Glutamatergic neuron (in vitro differentiated cells): ENCODE measurements at regions not wholly inside any gene's neighbourhood (a gene's known extent, or its start where the extent isn't known, plus 50 kb on each side); places are given as distances from the start of the nearest gene placed in this dataset.

ENCODE experiments used
- DNase-seq: peaks from one replicate; pipeline ENCODE4 v3.0.0; 2022
- H3K27ac Mint-ChIP-seq: one replicate; pipeline ENCODE4 v1.8.0; 2020; ENCODE audit warnings: mild to moderate bottlenecking, mixed read lengths, inconsistent platforms; ENCODE audit not compliant: unreplicated experiment
- H3K27me3 Mint-ChIP-seq: one replicate; pipeline ENCODE4 v1.8.0; 2020; ENCODE audit warnings: mild to moderate bottlenecking, moderate library complexity, mixed read lengths, inconsistent platforms; ENCODE audit not compliant: unreplicated experiment
- H3K36me3 Mint-ChIP-seq: one replicate; pipeline ENCODE4 v1.8.0; 2020; ENCODE audit warnings: mild to moderate bottlenecking, mixed read lengths, inconsistent platforms; ENCODE audit not compliant: unreplicated experiment
- H3K4me1 Mint-ChIP-seq: one replicate; pipeline ENCODE4 v1.8.0; 2020; ENCODE audit warnings: mild to moderate bottlenecking, low read depth, mixed read lengths, inconsistent platforms; ENCODE audit not compliant: unreplicated experiment
- H3K4me3 Mint-ChIP-seq: one replicate; pipeline ENCODE4 v1.8.0; 2020; ENCODE audit warnings: mild to moderate bottlenecking, mixed read lengths, inconsistent platforms; ENCODE audit not compliant: unreplicated experiment
- H3K9me3 Mint-ChIP-seq: one replicate; pipeline ENCODE4 v1.8.0; 2020; ENCODE audit warnings: mild to moderate bottlenecking, moderate library complexity, mixed read lengths, inconsistent platforms; ENCODE audit not compliant: unreplicated experiment
- TF ChIP-seq, protein P1 (sequence below): fragments of 200-600 bp; sonication (generic); IDR thresholded peaks from one replicate; pipeline ENCODE4 v1.5.0; 2021; ENCODE audit not compliant: partially characterized antibody, unreplicated experiment

- peaks cover 2% of the 10 kb centered on the region for H3K27me3 Mint-ChIP-seq
- TF ChIP-seq, protein P1, sequence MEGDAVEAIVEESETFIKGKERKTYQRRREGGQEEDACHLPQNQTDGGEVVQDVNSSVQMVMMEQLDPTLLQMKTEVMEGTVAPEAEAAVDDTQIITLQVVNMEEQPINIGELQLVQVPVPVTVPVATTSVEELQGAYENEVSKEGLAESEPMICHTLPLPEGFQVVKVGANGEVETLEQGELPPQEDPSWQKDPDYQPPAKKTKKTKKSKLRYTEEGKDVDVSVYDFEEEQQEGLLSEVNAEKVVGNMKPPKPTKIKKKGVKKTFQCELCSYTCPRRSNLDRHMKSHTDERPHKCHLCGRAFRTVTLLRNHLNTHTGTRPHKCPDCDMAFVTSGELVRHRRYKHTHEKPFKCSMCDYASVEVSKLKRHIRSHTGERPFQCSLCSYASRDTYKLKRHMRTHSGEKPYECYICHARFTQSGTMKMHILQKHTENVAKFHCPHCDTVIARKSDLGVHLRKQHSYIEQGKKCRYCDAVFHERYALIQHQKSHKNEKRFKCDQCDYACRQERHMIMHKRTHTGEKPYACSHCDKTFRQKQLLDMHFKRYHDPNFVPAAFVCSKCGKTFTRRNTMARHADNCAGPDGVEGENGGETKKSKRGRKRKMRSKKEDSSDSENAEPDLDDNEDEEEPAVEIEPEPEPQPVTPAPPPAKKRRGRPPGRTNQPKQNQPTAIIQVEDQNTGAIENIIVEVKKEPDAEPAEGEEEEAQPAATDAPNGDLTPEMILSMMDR, result no peak
- H3K27ac Mint-ChIP-seq, result no peak overlapping the region
- no peak overlapping the region for H3K4me3 Mint-ChIP-seq
- peaks cover 12% of the 10 kb centered on the region for H3K4me1 Mint-ChIP-seq
- no peaks in the 10 kb centered on the region for H3K36me3 Mint-ChIP-seq
- H3K9me3 Mint-ChIP-seq, result no peaks in the 10 kb centered on the region
- DNase-seq, result no peak
Observed at GRCh38 chr6:6811128-6812009, 222.8 kb downstream of the LY86 start.

- no peak for DNase-seq
- no peaks in the 10 kb centered on the region for H3K36me3 Mint-ChIP-seq
- peaks cover 3% of the 10 kb centered on the region for H3K4me1 Mint-ChIP-seq
- no peak overlapping the region for H3K4me3 Mint-ChIP-seq
- H3K27me3 Mint-ChIP-seq, result peaks cover 2% of the 10 kb centered on the region
- no peak overlapping the region for H3K27ac Mint-ChIP-seq
- TF ChIP-seq, protein P1, result no peak
- no peaks in the 10 kb centered on the region for H3K9me3 Mint-ChIP-seq
Observed at GRCh38 chr6:6812427-6812826, 223.9 kb downstream of the LY86 start.

DNA sequence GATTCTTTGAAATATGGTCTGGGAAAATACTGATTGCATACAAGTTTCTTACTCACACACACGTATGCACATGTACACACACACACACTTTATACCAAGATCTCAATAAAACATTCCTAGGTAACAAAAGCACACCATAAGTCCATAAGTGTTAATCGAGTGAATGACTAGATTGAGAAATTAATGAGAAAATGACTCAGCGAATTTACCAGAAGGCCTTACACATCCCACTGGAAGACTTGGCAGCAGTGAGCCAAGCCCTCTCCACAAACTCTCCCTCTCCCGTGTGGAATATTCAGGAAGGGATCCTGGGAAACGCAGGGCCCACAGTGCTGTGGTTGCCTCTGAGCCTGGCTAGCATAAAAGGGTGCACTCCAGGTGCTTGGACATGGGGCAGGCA lies 227.2 kb downstream of the LY86 start:
- Mint-ChIP-seq H3K27ac (no peak overlapping the region), H3K4me3 (no peak overlapping the region), H3K36me3 (no peaks in the 10 kb centered on the region), H3K9me3 (no peaks in the 10 kb centered on the region), H3K4me1 (peaks cover 3% of the 10 kb centered on the region), H3K27me3 (peaks cover 2% of the 10 kb centered on the region)
- TF ChIP-seq, protein P1, result no peak
- DNase-seq, result no peak

DNA sequence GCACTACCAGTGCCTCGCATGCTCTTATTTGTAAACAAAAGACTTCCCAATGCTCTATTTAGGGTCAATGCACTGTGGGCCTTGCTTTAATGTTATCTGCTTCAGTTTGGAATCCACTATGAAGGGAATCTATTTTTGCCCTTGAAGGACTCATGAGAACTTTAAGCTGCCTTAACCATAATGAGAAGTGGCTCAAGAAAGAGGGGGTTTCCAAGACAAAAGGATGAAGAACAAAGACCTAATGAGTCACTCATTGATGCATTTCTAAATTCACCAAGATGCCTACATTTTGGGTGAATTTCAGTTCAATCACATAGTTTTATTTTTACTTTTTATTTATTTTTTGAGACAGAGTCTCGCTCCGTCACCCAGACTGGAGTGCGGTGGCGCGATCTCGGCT lies 228.2 kb downstream of the LY86 start:
- no peaks in the 10 kb centered on the region for H3K9me3 Mint-ChIP-seq
- no peak for DNase-seq
- TF ChIP-seq, protein P1, result no peak
- peaks cover 2% of the 10 kb centered on the region for H3K27me3 Mint-ChIP-seq
- no peaks in the 10 kb centered on the region for H3K36me3 Mint-ChIP-seq
- no peaks in the 10 kb centered on the region for H3K4me1 Mint-ChIP-seq
- H3K4me3 Mint-ChIP-seq, result no peak overlapping the region
- no peak overlapping the region for H3K27ac Mint-ChIP-seq

GRCh38 chr6:6818078-6818639 lies 229.6 kb downstream of the LY86 start:
- Mint-ChIP-seq H3K9me3 (no peaks in the 10 kb centered on the region), H3K4me3 (no peak overlapping the region), H3K27ac (no peak overlapping the region), H3K4me1 (no peaks in the 10 kb centered on the region), H3K27me3 (peaks cover 2% of the 10 kb centered on the region), H3K36me3 (no peaks in the 10 kb centered on the region)
- TF ChIP-seq, protein P1, result no peak
- DNase-seq, result no peak
